Fibroblast of lung (primary cell): ENCODE measurements at regions not wholly inside any gene's neighbourhood (a gene's known extent, or its start where the extent isn't known, plus 50 kb on each side); places are given as distances from the start of the nearest gene placed in this dataset.

ENCODE experiments used
- CTCF ChIP-seq, 2 donors: IDR thresholded peaks in 1 of 2; conservative IDR thresholded peaks in 1 of 2; 1 replicate in 1 of 2; 2 replicates in 1 of 2; pipeline ENCODE4 v1.5.1; 2011 to 2012; ENCODE audit warnings: low read length in 2 of 2, control low read depth in 1 of 2, inconsistent platforms in 1 of 2, low read depth in 1 of 2, mild to moderate bottlenecking in 1 of 2
- EZH2 ChIP-seq: IDR thresholded peaks from 2 replicates; pipeline ENCODE4 v1.5.1; 2012; ENCODE audit warnings: low read length, control low read depth, mild to moderate bottlenecking; ENCODE audit errors: missing control alignments

GRCh38 chrX:16488959-16489358, 161.0 kb upstream of the S100G start:
- no peak for TF ChIP-seq CTCF (conservative IDR thresholded peaks at IDR 0.05 in 1 of 2, IDR thresholded peaks at IDR 0.05 in 1 of 2; ENCODE audit: low read depth in 1 of 2, low read length in 2 of 2)
- no peak for TF ChIP-seq EZH2
